KOPT-K1 (cell line): ENCODE measurements at regions not wholly inside any gene's neighbourhood (a gene's known extent, or its start where the extent isn't known, plus 50 kb on each side); places are given as distances from the start of the nearest gene placed in this dataset.

Experiments
- H3K27ac ChIP-seq: fragments of 200-600 bp; sonication (generic); 2 replicates; pipeline ENCODE4 v1.5.1; 2016; ENCODE audit warnings: antibody characterized with exemption, mild to moderate bottlenecking, low read depth, low read length; ENCODE audit not compliant: poor library complexity, severe bottlenecking
- H3K36me3 ChIP-seq: fragments of 200-600 bp; sonication (generic); 2 replicates; pipeline ENCODE4 v1.5.1; 2017; ENCODE audit warnings: antibody characterized with exemption, mild to moderate bottlenecking, low read length, moderate library complexity; ENCODE audit not compliant: insufficient read depth
- H3K9me3 ChIP-seq: fragments of 200-600 bp; sonication (generic); 2 replicates; pipeline ENCODE4 v1.5.1; 2017; ENCODE audit warnings: antibody characterized with exemption, low read length, mild to moderate bottlenecking; ENCODE audit not compliant: insufficient read depth, poor library complexity, severe bottlenecking

GRCh38 chr5:68911840-68912690, 181.7 kb upstream of the SLC30A5 start:
- Histone ChIP-seq H3K36me3 (no peaks in the 10 kb centered on the region), H3K9me3 (no peaks in the 10 kb centered on the region), H3K27ac (no peak overlapping the region)

- H3K27ac ChIP-seq, result no peak overlapping the region
- H3K9me3 ChIP-seq, result peaks cover 10% of the 10 kb centered on the region
- H3K36me3 ChIP-seq, result no peaks in the 10 kb centered on the region
Measured at GRCh38 chr5:68915079-68915478, 178.7 kb upstream of the SLC30A5 start.

- Histone ChIP-seq H3K9me3 (peaks cover 10% of the 10 kb centered on the region), H3K27ac (no peak overlapping the region), H3K36me3 (no peaks in the 10 kb centered on the region)
Measured at GRCh38 chr5:68918306-68918705, 175.5 kb upstream of the SLC30A5 start.

GRCh38 chr5:68919988-68920490, 173.8 kb upstream of the SLC30A5 start:
- H3K27ac ChIP-seq, result no peak overlapping the region
- peaks cover 10% of the 10 kb centered on the region for H3K9me3 ChIP-seq
- H3K36me3 ChIP-seq, result no peaks in the 10 kb centered on the region

GRCh38 chr5:68920888-68921287, 172.9 kb upstream of the SLC30A5 start:
- Histone ChIP-seq H3K36me3 (no peaks in the 10 kb centered on the region), H3K9me3 (peaks cover 10% of the 10 kb centered on the region), H3K27ac (no peak overlapping the region)

- Histone ChIP-seq H3K9me3 (peaks cover 10% of the 10 kb centered on the region), H3K27ac (no peak overlapping the region), H3K36me3 (no peaks in the 10 kb centered on the region)
Measured at GRCh38 chr5:68922172-68922987, 171.4 kb upstream of the SLC30A5 start.

- no peaks in the 10 kb centered on the region for H3K36me3 ChIP-seq
- no peaks in the 10 kb centered on the region for H3K9me3 ChIP-seq
- no peak overlapping the region for H3K27ac ChIP-seq
Measured at GRCh38 chr5:68924481-68925145, 169.2 kb upstream of the SLC30A5 start.

- H3K36me3 ChIP-seq, result no peaks in the 10 kb centered on the region
- H3K9me3 ChIP-seq, result peaks cover 33% of the 10 kb centered on the region
- no peak overlapping the region for H3K27ac ChIP-seq
Measured at GRCh38 chr5:68928617-68929302, 165.1 kb upstream of the SLC30A5 start.

- Histone ChIP-seq H3K27ac (no peak overlapping the region), H3K9me3 (peaks cover 45% of the 10 kb centered on the region)
Measured at GRCh38 chr5:68930139-68930538, 163.7 kb upstream of the SLC30A5 start.

GRCh38 chr5:68932830-68933434, 160.9 kb upstream of the SLC30A5 start:
- Histone ChIP-seq H3K36me3 (no peaks in the 10 kb centered on the region), H3K27ac (no peak overlapping the region), H3K9me3 (peaks cover 45% of the 10 kb centered on the region)

More at GRCh38 chr5:68930139-68930538, 163.7 kb upstream of the SLC30A5 start:
- H3K36me3 ChIP-seq, result no peaks in the 10 kb centered on the region

GRCh38 chr5:68942169-68942568, 151.6 kb upstream of the SLC30A5 start:
- H3K36me3 ChIP-seq, result no peaks in the 10 kb centered on the region
- H3K27ac ChIP-seq, result no peak overlapping the region
- peaks cover 4% of the 10 kb centered on the region for H3K9me3 ChIP-seq

- Histone ChIP-seq H3K27ac (no peak overlapping the region), H3K9me3 (peaks cover 4% of the 10 kb centered on the region), H3K36me3 (no peaks in the 10 kb centered on the region)
Measured at GRCh38 chr5:68946728-68947127, 147.1 kb upstream of the SLC30A5 start.

GRCh38 chr5:68947986-68948385, 145.8 kb upstream of the SLC30A5 start:
- no peak overlapping the region for H3K27ac ChIP-seq
- no peaks in the 10 kb centered on the region for H3K9me3 ChIP-seq
- H3K36me3 ChIP-seq, result no peaks in the 10 kb centered on the region

GRCh38 chr5:68949256-68949655, 144.6 kb upstream of the SLC30A5 start:
- Histone ChIP-seq H3K27ac (no peak overlapping the region), H3K36me3 (no peaks in the 10 kb centered on the region), H3K9me3 (no peaks in the 10 kb centered on the region)
